NCI-H2171 treated with DMSO at 0.1 percent for 48 hours (cell line): ENCODE measurements at regions not wholly inside any gene's neighbourhood (a gene's known extent, or its start where the extent isn't known, plus 50 kb on each side); places are given as distances from the start of the nearest gene placed in this dataset.

ENCODE experiments used
- DNase-seq: peaks from one replicate; lab custom pipeline; 2025; lab: John Stamatoyannopoulos, UW

GRCh38 chr11:28615542-28615941, 507.4 kb downstream of the METTL15 start:
- DNase-seq: no peak

- DNase-seq: no peak
These were observed 498.7 kb downstream of the METTL15 start for GRCh38 chr11:28606930-28607329.

DNA sequence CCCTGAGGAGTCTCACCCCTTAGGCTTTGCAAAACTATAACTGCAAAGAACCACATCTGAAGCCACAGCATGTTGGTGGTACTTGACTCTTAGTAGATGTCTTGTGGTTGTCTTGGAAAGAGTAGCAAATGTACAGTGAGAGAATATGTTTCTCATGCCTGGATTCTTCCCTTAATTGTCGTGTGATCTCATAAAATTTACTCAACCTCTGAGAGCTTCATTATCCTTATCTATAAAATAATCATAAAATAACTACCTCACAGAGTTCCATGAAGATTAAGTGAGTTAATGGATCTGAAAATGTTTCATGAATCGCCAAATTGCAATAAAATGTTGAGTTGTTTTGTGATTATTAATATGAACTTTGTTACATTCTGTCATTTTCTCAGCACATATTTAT, 491.5 kb downstream of the METTL15 start:
- DNase-seq: no peak

DNA sequence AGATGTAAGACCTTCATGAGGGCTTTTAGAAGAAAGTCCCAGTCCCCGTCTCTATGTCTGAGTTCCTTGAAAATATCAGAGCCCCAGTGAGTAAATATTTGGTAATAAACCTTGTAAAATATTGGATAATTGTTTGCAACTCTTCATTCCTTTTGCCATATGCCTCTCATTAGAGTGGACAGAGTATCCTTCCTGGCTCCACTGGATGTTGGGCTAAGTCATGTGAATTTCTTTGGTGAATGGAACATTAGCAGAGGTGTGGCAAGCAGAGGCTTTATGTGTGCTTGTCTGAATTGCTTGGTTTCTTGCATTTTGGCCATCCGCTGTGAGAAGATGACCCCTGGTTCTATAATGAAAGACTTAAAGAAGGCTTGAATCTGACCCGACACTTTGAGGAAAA, 490.3 kb downstream of the METTL15 start:
- no peak for DNase-seq

DNA sequence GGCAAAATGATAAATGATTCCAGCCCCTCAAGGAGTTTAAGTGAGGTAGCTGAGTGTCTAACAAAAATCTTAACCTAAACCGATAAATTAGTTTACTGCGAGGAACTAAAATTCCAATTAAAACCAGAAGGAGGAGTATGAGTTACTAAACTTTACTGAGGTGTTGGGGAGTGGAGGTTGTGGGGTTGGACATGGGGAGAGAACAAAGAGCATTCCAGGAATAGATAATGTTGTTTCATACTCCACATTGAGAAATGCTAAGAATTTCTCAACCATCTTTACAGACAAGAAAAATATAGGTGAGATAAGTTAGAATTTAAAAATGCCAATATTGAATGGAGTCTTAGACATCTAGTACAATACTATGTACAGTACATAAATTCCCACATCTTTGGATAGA, 488.6 kb downstream of the METTL15 start:
- DNase-seq: no peak

GRCh38 chr11:28592141-28592540, 484.0 kb downstream of the METTL15 start:
- DNase-seq: no peak

- DNase-seq: no peak
These were observed 476.8 kb downstream of the METTL15 start for GRCh38 chr11:28584992-28585391.

DNA sequence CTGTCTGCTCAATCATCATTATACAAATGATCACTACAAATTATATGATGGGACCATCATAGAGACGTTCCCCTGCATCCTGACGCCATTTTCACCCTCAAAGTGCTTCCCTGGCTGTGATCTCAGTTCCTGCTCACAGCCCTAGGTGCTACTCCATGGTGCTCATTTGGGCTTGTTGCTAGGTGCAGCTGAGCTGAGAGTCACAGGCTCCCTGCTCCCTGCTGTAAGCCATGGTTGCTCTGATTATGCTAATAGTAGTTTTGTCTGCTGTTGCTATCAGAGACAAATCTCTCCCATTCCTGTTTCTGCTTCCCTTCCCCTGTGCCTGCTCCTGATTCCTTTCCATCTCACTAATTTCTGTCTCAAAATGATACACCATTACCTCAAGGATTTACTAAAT, 474.3 kb downstream of the METTL15 start:
- no peak for DNase-seq

DNA sequence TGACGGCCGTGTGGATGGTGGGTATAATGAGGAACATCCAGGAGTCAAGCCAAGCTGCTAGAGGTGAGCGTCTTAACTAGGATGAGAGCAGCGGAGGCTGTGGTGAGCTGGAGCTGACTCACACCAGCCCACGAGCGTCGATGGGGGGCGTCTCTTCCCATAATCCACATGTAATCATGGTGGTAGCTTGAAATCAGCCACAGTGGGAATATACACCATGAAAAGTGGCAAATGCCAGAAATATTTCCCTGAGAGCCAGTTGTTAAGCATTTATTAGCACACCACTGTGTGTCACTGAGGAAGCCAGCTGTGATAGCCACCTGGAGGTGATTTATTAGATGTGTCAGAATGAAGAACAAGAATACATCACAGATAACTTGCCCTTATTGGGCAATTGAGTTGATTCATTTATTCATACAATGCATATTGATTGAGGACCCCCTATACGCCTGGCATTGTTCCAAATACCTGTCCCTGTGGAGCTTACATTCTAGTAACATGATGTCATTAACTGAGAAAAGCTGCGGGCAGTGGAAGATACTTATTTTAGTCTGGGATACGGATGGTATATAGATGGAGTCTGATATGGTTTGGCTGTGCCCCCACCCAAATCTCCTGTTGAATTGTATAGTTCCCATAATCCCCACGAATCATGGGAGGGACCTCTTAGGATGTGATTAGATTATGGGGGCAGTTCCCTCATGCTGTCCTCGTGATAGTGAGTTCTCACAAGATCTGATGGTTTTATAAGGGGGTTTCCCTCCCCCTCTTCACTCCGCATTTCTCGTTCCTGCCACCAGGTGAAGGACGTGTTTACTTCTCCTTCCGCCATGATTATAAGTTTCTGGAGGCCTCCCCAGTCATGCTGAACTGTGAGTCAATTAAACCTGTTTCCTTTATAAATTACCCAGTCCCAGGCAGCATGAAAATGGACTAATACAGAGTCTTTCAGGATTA, 473.4 kb downstream of the METTL15 start:
- DNase-seq: no peak

DNA sequence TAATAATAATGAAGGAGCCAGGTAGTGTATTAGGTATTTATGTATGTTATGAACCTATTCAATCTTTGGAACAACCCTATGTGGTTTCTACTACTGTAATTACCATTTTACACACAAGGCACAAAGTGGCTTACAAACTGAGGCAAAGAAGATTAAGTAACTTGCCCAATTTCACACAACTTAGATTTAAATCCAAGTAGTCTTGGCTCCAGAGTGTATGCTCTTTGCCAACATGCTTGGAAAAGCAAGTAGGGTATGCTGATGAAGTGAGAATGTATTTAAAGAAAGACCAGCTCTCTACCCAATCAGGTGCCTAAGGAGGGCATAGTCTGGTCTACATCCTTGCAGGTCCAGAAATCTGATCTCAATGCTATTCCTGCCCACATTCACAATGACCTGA, 463.2 kb downstream of the METTL15 start:
- DNase-seq: no peak

GRCh38 chr11:28569106-28569505, 460.9 kb downstream of the METTL15 start:
- DNase-seq: no peak

DNA sequence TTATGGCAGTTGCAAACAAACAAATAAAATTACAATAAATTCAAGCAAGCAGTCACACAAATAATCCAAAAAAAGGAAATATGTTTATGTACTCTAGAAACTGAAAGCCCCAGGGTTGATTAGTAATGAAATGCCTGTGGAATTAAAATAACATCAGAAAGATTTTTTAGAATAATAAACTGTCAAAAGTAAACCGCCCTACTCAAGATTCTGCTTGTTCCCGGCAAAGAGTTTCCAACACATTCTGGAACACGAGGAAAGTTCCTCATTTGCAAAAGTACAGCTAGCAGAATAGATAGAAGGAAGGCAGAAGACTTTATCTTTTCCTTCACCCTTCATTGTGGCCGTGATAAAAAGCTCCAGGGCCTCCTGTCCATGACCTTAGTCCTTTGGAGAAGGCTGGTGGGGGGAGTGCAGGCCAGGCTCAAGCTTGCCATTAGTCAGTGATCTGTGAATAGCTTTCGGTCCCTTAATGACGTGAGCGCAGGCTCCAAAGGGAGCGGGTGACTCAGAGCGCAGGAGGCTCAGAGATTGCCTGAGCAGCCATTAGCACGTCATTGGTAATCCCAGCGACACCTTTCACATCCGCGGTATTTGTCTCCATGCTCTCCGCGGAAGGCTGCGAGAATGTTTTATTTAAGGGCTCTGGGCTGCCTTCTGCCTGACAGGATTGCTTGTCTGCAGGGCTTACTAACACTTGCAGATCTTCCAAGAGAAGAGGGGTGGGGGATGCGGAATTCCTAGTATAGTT, 458.3 kb downstream of the METTL15 start:
- DNase-seq: no peak

GRCh38 chr11:28559492-28559891, 451.3 kb downstream of the METTL15 start:
- DNase-seq: no peak

DNA sequence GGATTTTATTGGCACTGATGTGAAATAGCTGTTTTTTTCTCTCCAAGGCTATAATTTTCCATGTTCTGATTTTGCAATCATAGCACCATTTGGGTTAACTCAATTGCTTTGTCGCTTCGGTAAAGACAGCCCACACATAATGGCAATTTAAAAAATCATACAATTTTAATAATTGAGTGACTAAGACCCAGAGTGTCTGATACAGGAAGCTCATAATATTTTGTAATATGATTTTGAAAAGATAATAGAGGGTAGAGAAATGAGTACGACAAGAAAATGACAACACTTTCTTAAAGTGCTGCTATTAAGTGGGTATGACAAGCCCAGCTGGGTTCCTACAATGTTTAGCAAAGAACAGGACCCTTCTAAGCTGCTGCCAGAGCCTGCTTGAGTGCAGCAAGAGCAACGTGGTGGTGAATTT, 439.1 kb downstream of the METTL15 start:
- no peak for DNase-seq

GRCh38 chr11:28545536-28545935, 437.3 kb downstream of the METTL15 start:
- no peak for DNase-seq

DNA sequence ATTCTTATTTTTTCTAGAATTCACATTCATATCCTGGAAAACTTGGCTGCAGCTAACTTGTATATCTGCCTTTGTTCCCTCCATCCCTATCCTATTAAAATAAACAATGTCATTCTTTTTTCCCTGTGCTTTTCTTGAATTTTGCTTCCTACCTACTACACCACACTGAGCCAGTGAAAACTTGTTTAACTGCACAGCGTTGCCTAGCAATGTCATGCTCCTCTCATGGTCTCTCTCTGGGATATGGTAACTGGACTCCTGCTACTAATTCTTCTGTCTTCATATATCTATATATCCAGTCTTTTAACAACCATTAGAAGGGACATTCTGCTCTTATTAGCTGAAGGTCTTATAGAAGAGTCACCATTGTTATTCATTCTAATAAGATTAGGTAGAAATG, 434.4 kb downstream of the METTL15 start:
- DNase-seq: no peak

- DNase-seq: no peak
These were observed 431.2 kb downstream of the METTL15 start for GRCh38 chr11:28539239-28540030.

GRCh38 chr11:28537822-28538221, 429.6 kb downstream of the METTL15 start:
- DNase-seq: no peak

- no peak for DNase-seq
These were observed 428.5 kb downstream of the METTL15 start for GRCh38 chr11:28536504-28537267.

DNA sequence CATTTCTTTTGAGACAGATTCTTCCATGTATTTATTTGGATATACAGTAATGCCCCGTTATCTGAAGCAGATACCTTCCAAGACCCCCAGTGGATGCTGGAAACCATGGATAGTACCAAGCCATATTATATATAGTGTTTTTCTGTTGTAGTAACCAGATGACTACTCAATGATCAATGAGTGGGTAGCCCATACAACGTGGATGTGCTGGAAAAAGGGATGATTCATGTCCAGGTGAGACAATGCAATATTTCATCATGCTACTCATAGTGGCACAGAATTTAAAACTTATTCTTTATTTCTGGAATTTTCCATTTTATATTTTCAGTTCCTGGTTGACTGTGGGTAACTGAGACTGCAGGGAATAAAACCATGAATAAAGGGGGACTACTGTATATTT, 427.5 kb downstream of the METTL15 start:
- no peak for DNase-seq

GRCh38 chr11:28529540-28530410, 421.6 kb downstream of the METTL15 start:
- DNase-seq: peak; percentile 12
